HPDE6-E6E7 (cell line): ENCODE measurements at regions not wholly inside any gene's neighbourhood (a gene's known extent, or its start where the extent isn't known, plus 50 kb on each side); places are given as distances from the start of the nearest gene placed in this dataset.
"Not testable (repeated sequence)": the region's sequence is repeated elsewhere in the genome, so short reads cannot be mapped to it uniquely, and the experiment has no call there.

Experiments
- DNase-seq: peaks from one replicate; pipeline ENCODE4 v3.0.0; 2011; ENCODE audit warnings: missing footprints; ENCODE audit errors: extremely low spot score

- DNase-seq, result no peak
Measured at GRCh38 chr6:102936959-102937358, 1543.5 kb downstream of the GRIK2 start.

GRCh38 chr6:102928109-102928508 lies 1534.6 kb downstream of the GRIK2 start:
- no peak for DNase-seq

- no peak for DNase-seq
Measured at GRCh38 chr6:102918161-102918560, 1524.7 kb downstream of the GRIK2 start.

GRCh38 chr6:102911571-102911970 lies 1518.1 kb downstream of the GRIK2 start:
- DNase-seq, result no peak

GRCh38 chr6:102910701-102911139 lies 1517.2 kb downstream of the GRIK2 start:
- DNase-seq, result not testable (repeated sequence)

GRCh38 chr6:102907181-102907580 lies 1513.7 kb downstream of the GRIK2 start:
- DNase-seq, result no peak

GRCh38 chr6:102902471-102902870 lies 1509.0 kb downstream of the GRIK2 start:
- DNase-seq, result no peak

GRCh38 chr6:102895683-102896082 lies 1502.2 kb downstream of the GRIK2 start:
- DNase-seq, result no peak

- DNase-seq, result no peak
Measured at GRCh38 chr6:102885165-102885564, 1491.7 kb downstream of the GRIK2 start.

GRCh38 chr6:102853249-102853955 lies 1459.9 kb downstream of the GRIK2 start:
- DNase-seq, result no peak

GRCh38 chr6:102848796-102849195 lies 1455.3 kb downstream of the GRIK2 start:
- DNase-seq, result no peak

GRCh38 chr6:102848210-102848609 lies 1454.7 kb downstream of the GRIK2 start:
- no peak for DNase-seq

- no peak for DNase-seq
Measured at GRCh38 chr6:102841060-102841459, 1447.6 kb downstream of the GRIK2 start.

- DNase-seq, result no peak
Measured at GRCh38 chr6:102832021-102832420, 1438.5 kb downstream of the GRIK2 start.

- DNase-seq, result no peak
Measured at GRCh38 chr6:102820098-102820497, 1426.6 kb downstream of the GRIK2 start.

- peak; percentile 4 for DNase-seq
Measured at GRCh38 chr6:102815207-102815606, 1421.7 kb downstream of the GRIK2 start.

GRCh38 chr6:102813489-102814275 lies 1420.2 kb downstream of the GRIK2 start:
- DNase-seq, result peak; percentile 7

GRCh38 chr6:102812242-102812641 lies 1418.7 kb downstream of the GRIK2 start:
- DNase-seq, result peak; percentile 19

GRCh38 chr6:102808944-102809505 lies 1415.5 kb downstream of the GRIK2 start:
- not testable (repeated sequence) for DNase-seq

- no peak for DNase-seq
Measured at GRCh38 chr6:102799051-102799450, 1405.5 kb downstream of the GRIK2 start.

- no peak for DNase-seq
Measured at GRCh38 chr6:102798636-102799035, 1405.1 kb downstream of the GRIK2 start.

- DNase-seq, result no peak
Measured at GRCh38 chr6:102793752-102794151, 1400.2 kb downstream of the GRIK2 start.

GRCh38 chr6:102774326-102774725 lies 1380.8 kb downstream of the GRIK2 start:
- no peak for DNase-seq
